ENCODE measurements at regions not wholly inside any gene's neighbourhood (a gene's known extent, or its start where the extent isn't known, plus 50 kb on each side); places are given as distances from the start of the nearest gene placed in this dataset.
"Not testable (repeated sequence)": the region's sequence is repeated elsewhere in the genome, so short reads cannot be mapped to it uniquely, and the experiment has no call there.

- WGBS, 2 donors, result 71 to 82% methylated on average over 16 of the region's 16 CpGs
- TF ChIP-seq, protein P1, sequence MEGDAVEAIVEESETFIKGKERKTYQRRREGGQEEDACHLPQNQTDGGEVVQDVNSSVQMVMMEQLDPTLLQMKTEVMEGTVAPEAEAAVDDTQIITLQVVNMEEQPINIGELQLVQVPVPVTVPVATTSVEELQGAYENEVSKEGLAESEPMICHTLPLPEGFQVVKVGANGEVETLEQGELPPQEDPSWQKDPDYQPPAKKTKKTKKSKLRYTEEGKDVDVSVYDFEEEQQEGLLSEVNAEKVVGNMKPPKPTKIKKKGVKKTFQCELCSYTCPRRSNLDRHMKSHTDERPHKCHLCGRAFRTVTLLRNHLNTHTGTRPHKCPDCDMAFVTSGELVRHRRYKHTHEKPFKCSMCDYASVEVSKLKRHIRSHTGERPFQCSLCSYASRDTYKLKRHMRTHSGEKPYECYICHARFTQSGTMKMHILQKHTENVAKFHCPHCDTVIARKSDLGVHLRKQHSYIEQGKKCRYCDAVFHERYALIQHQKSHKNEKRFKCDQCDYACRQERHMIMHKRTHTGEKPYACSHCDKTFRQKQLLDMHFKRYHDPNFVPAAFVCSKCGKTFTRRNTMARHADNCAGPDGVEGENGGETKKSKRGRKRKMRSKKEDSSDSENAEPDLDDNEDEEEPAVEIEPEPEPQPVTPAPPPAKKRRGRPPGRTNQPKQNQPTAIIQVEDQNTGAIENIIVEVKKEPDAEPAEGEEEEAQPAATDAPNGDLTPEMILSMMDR (IDR thresholded peaks at IDR 0.05), result no peak
- TF ChIP-seq EP300 (IDR thresholded peaks at IDR 0.05), result no peak
- no peak for TF ChIP-seq POLR2AphosphoS5 (IDR thresholded peaks at IDR 0.05)
- no peak for TF ChIP-seq POLR2A (IDR thresholded peaks at IDR 0.05)
- Histone ChIP-seq H3K36me3 (no peaks in the 10 kb centered on the region), H3K27ac (no peak overlapping the region), H3K9me3 (no peaks in the 10 kb centered on the region), H3K27me3 (no peaks in the 10 kb centered on the region), H3K4me3 (no peak overlapping the region), H3K4me1 (no peaks in the 10 kb centered on the region)
- DNase-seq, result no peak
- intact Hi-C loops (cut with DNase I), result no loop called here
These were observed 101.7 kb upstream of the FRG1 start for GRCh38 chr4:189838821-189839497.

DNA sequence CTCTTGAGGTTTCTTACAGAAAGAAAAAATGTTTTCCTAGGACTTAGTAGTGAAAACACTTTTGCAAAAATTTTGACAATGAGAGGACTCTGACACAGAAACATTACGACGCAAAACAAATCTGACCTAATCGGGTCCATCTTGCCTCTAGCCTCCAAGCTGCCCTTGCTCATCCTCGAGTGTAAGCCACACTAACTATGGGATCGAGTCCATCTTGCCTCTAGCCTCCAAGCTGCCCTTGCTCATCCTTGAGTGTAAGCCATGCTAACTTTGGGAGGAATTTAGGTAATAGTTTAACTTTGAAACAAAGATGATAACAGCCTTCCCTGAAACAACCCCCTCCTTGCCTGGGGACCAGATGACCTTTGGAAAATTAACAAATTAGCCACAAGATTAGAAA, 100.3 kb upstream of the FRG1 start:
- H3K27ac ChIP-seq, result no peak overlapping the region
- WGBS, 2 donors, result 88 to 91% methylated on average over 5 of the region's 5 CpGs
- DNase-seq, result no peak
- H3K9me3 ChIP-seq, result no peaks in the 10 kb centered on the region
- intact Hi-C loops (cut with DNase I), result no loop called here
- TF ChIP-seq EP300 (IDR thresholded peaks at IDR 0.05), result no peak
- TF ChIP-seq POLR2AphosphoS5 (IDR thresholded peaks at IDR 0.05), result no peak
- no peak for TF ChIP-seq POLR2A (IDR thresholded peaks at IDR 0.05)
- TF ChIP-seq, protein P1 (IDR thresholded peaks at IDR 0.05), result no peak
- H3K27me3 ChIP-seq, result no peaks in the 10 kb centered on the region
- no peak overlapping the region for H3K4me3 ChIP-seq
- no peaks in the 10 kb centered on the region for H3K36me3 ChIP-seq
- H3K4me1 ChIP-seq, result no peaks in the 10 kb centered on the region

- TF ChIP-seq POLR2A (IDR thresholded peaks at IDR 0.05) (no peak), POLR2AphosphoS5 (IDR thresholded peaks at IDR 0.05) (no peak), EP300 (IDR thresholded peaks at IDR 0.05) (no peak)
- TF ChIP-seq, protein P1 (IDR thresholded peaks at IDR 0.05), result no peak
- no peak for DNase-seq
- H3K9me3 ChIP-seq, result no peaks in the 10 kb centered on the region
- intact Hi-C loops (cut with DNase I), result no loop called here
- WGBS, 2 donors, result 49 to 74% methylated on average over 10 of the region's 10 CpGs
- no peaks in the 10 kb centered on the region for H3K27me3 ChIP-seq
- no peak overlapping the region for H3K4me3 ChIP-seq
- no peaks in the 10 kb centered on the region for H3K36me3 ChIP-seq
- H3K4me1 ChIP-seq, result no peaks in the 10 kb centered on the region
- no peak overlapping the region for H3K27ac ChIP-seq
These were observed 97.2 kb upstream of the FRG1 start for GRCh38 chr4:189843413-189844009.

GRCh38 chr4:189845145-189845846, 95.4 kb upstream of the FRG1 start:
- Histone ChIP-seq H3K9me3 (no peaks in the 10 kb centered on the region), H3K27me3 (no peaks in the 10 kb centered on the region), H3K36me3 (no peaks in the 10 kb centered on the region), H3K4me3 (no peak overlapping the region), H3K27ac (no peak overlapping the region), H3K4me1 (no peaks in the 10 kb centered on the region)
- no peak for DNase-seq
- WGBS, 2 donors, result 73 to 83% methylated on average over 2 of the region's 2 CpGs
- TF ChIP-seq, protein P1 (IDR thresholded peaks at IDR 0.05), result no peak
- no peak for TF ChIP-seq EP300 (IDR thresholded peaks at IDR 0.05)
- TF ChIP-seq POLR2A (IDR thresholded peaks at IDR 0.05), result no peak
- no peak for TF ChIP-seq POLR2AphosphoS5 (IDR thresholded peaks at IDR 0.05)
- intact Hi-C loops (cut with DNase I), result no loop called here

GRCh38 chr4:189846094-189846493, 94.6 kb upstream of the FRG1 start:
- intact Hi-C loops (cut with DNase I); H3K27ac ChIP-seq; H3K9me3 ChIP-seq; H3K4me3 ChIP-seq; DNase-seq; H3K27me3 ChIP-seq; H3K4me1 ChIP-seq; H3K36me3 ChIP-seq: not testable (repeated sequence)
- 86 to 88% methylated on average over 26 to 27 of the region's 31 CpGs for WGBS, 2 donors

- H3K27me3 ChIP-seq; H3K9me3 ChIP-seq; DNase-seq; H3K4me3 ChIP-seq; intact Hi-C loops (cut with DNase I); H3K36me3 ChIP-seq; H3K4me1 ChIP-seq; H3K27ac ChIP-seq: not testable (repeated sequence)
- WGBS, 2 donors, result 92% methylated on average over 27 of the region's 27 CpGs
These were observed 94.1 kb upstream of the FRG1 start for GRCh38 chr4:189846608-189847007.

GRCh38 chr4:189848672-189849071, 92.0 kb upstream of the FRG1 start:
- DNase-seq; intact Hi-C loops (cut with DNase I); H3K9me3 ChIP-seq; H3K36me3 ChIP-seq; H3K4me1 ChIP-seq; H3K27me3 ChIP-seq; H3K27ac ChIP-seq; H3K4me3 ChIP-seq: not testable (repeated sequence)
- WGBS, 2 donors, result 47 to 61% methylated on average over 3 of the region's 3 CpGs
